Skeletal muscle cell (primary cell): ENCODE measurements at regions not wholly inside any gene's neighbourhood (a gene's known extent, or its start where the extent isn't known, plus 50 kb on each side); places are given as distances from the start of the nearest gene placed in this dataset.
"Not testable (repeated sequence)": the region's sequence is repeated elsewhere in the genome, so short reads cannot be mapped to it uniquely, and the experiment has no call there.

Source experiments
- DNase-seq: peaks from one replicate; pipeline ENCODE4 v3.0.0-alpha.2; 2010; ENCODE audit warnings: low read depth
- H3K4me3 ChIP-seq: 2 replicates; pipeline ENCODE4 v1.5.1; 2011; ENCODE audit warnings: low read depth, mild to moderate bottlenecking, control low read depth, low read length, moderate library complexity

GRCh38 chr5:15133456-15133965 is 261.9 kb upstream of the ANKH start:
- no peak overlapping the region for H3K4me3 ChIP-seq
- DNase-seq: no peak

- DNase-seq: no peak
- H3K4me3 ChIP-seq: no peak overlapping the region
Measured at GRCh38 chr5:15132816-15133405, 261.3 kb upstream of the ANKH start.

DNA sequence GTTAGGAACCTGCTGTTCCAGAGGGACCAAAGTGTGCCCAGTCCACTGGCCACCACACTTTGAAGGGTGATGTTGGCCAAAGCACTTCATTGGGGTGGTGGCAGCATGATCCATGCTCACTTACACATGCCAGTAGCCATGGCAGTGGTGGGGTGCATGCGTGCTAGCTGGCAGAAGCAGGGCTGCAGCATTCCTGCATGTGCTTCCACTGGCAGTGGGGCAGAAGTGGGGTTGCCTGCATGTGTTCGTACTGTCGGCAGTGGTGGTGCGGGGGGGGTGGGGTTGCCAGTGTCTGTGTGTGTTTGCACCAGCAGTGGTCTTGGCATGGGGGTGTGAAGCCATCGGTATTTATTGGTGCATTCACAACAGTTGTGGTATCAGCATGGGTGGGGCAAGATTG is 260.3 kb upstream of the ANKH start:
- no peak overlapping the region for H3K4me3 ChIP-seq
- DNase-seq: no peak

DNA sequence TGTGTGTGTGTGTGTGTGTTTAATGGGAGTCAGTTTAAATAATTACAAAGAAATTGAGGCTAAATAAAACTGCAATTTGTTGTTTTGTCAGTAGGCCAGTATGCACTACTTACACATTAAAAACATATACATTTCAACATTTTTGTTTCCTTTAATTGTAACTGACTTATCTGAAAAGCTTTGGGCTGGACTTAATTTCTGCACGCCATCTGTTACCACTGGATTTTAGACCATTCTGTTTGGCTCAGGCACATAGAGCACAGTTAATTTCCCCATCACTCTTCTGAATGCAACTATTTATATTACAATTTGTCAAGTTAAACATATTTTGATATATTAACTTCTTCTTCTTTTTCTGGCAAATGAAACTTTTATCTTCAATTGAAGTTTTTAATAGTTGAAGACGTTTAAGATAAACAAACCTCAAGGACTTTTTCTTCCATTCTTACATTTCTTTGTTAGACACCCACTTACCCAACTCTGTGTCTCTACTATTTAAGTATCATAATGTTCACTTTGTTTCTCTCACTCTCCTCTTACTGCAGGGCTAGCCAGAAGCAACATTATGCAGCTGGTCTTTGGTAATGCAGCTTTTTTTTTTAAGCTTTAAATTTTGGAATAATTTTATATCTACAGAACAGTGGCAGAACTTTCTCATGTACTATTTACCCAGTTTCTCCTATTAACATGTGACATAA is 253.4 kb upstream of the ANKH start:
- H3K4me3 ChIP-seq: no peak overlapping the region
- no peak for DNase-seq

DNA sequence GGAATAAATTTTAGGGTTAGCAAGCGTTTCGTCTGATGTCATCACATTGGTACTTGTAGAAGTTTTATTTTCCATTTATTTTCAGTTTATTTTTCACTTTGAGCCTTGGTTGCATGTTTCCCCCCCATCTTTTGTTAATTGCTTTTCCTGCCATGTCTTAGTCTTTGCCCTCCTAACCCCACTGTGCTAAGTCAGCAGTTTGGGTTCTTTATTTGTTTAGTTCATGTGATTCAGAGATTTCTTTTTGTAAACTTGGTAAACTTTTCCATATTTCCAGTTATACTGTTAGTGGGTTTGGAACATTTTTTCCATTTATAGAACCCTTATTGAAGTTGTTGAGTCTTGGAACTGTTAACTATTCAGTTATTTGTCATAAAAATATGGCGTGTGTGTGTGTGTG is 252.9 kb upstream of the ANKH start:
- no peak for DNase-seq
- H3K4me3 ChIP-seq: no peak overlapping the region

DNA sequence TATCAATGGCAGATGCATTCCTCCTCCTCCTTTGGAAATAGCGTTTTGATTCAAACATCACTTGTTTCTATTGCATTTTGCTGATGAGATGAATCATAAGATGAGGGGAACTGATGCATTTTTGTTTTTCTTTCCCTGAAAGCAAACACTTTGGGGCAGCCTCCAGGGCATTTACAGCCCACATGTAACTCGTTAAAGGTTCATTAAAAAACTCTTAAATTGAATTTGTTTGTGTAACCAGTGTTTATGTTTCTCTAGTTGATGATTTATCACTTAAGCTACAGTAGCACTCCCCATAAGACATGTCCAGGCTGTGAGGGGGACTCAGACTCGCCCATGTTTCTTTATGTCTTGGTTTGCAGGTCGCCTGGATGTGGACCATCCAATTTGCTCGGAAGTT is 246.1 kb upstream of the ANKH start:
- no peak overlapping the region for H3K4me3 ChIP-seq
- no peak for DNase-seq

DNA sequence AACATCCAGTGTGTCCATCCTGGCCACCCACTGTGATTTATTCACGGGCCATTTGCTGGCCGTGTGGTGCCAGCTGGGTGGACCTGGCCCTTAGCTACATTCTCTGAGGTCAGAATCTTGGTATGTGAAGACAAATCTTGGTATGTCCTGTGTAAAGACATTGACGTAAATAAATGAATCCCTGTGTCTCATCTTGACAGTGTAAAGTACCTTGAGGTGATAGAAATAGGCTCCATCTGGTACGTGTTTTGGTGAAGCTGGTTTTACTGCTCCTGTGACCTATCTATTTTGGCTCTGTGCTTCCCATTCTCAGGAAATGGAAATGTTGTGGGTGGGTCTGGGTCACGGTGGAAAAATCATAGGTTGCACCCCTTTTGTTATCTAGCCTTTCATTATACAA is 245.4 kb upstream of the ANKH start:
- no peak for DNase-seq
- no peak overlapping the region for H3K4me3 ChIP-seq

- no peak for DNase-seq
- H3K4me3 ChIP-seq: no peak overlapping the region
Measured at GRCh38 chr5:15106530-15107283, 235.1 kb upstream of the ANKH start.

DNA sequence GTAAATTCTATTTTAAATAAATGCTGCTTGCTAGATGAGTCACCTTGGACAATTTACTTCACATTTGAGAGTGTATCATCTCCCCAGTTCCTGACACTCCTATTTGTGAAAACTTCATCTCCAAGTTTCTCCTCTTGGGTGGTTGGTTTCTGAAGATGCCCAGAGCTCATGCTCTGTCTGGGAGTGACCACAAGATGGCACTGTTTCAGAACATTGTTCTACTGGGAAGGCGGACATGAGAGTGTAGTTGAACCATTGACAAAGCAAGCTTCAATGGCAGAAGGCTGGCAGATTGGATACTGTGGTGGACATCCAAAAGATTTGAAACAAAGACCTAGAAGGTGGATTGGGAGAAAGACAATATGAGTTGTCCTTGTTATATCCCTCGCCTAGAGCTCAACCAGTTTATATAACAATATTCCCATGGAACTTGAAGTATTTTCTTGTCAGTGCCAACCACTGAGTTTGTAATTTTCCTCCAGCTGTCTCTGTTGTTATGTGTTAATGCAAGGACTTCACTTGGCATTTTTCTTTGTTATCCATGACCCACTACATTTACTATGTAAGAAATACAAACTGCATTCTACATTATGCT is 234.3 kb upstream of the ANKH start:
- H3K4me3 ChIP-seq: no peak overlapping the region
- DNase-seq: peak; percentile 4

- H3K4me3 ChIP-seq: no peak overlapping the region
- DNase-seq: no peak
Measured at GRCh38 chr5:15103864-15104263, 232.3 kb upstream of the ANKH start.

DNA sequence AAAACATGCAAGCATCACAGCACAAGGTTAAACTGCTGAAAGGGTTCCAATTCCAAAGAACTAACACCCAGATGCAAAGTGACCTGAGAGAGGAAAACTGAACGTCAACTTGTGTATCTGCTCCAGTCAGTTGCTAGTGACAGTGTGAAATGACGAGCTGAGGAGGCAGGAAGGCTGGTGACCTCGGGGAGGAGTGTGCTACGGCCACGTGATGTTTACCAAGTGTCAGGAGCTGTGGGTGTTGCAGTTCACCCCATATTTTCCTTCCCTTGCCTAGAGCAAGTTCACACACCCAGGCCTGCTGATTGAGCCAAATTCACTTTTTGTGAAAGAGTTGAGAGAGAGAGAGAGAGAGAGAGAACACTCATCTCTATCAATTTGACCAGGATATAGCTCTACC is 231.6 kb upstream of the ANKH start:
- H3K4me3 ChIP-seq: no peak overlapping the region
- no peak for DNase-seq

GRCh38 chr5:15097552-15097951 is 226.0 kb upstream of the ANKH start:
- no peak for DNase-seq

DNA sequence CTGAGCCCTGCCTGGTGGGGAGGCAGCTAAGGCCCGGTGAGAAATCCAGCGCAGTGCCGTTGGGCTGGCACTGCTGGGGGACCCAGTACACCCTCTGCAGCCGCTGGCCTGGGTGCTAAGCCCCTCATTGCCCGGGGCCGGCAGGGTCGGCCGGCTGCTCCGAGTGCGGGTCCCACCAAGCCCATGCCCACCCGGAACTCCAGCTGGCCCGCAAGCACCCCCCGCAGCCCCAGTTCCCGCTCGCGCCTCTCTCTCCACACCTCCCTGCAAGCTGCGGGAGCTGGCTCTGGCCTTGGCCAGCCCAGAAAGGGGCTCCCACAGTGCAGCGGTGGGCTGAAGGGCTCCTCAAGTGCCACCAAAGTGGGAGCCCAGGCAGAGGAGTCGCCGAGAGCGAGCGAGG is 225.1 kb upstream of the ANKH start:
- DNase-seq, H3K4me3 ChIP-seq: not testable (repeated sequence)

More at GRCh38 chr5:15097552-15097951, 226.0 kb upstream of the ANKH start:
- H3K4me3 ChIP-seq: no peak overlapping the region

- no peak for DNase-seq
- H3K4me3 ChIP-seq: no peak overlapping the region
Measured at GRCh38 chr5:15092801-15093200, 221.2 kb upstream of the ANKH start.

- DNase-seq: no peak
- no peak overlapping the region for H3K4me3 ChIP-seq
Measured at GRCh38 chr5:15085671-15086070, 214.1 kb upstream of the ANKH start.

GRCh38 chr5:15082096-15082495 is 210.5 kb upstream of the ANKH start:
- DNase-seq: no peak
- H3K4me3 ChIP-seq: no peak overlapping the region

GRCh38 chr5:15080219-15080618 is 208.6 kb upstream of the ANKH start:
- DNase-seq: no peak
- H3K4me3 ChIP-seq: no peak overlapping the region

- no peak for DNase-seq
- no peak overlapping the region for H3K4me3 ChIP-seq
Measured at GRCh38 chr5:15079566-15079965, 208.0 kb upstream of the ANKH start.

- DNase-seq: no peak
- H3K4me3 ChIP-seq: no peak overlapping the region
Measured at GRCh38 chr5:15074651-15075050, 203.1 kb upstream of the ANKH start.

DNA sequence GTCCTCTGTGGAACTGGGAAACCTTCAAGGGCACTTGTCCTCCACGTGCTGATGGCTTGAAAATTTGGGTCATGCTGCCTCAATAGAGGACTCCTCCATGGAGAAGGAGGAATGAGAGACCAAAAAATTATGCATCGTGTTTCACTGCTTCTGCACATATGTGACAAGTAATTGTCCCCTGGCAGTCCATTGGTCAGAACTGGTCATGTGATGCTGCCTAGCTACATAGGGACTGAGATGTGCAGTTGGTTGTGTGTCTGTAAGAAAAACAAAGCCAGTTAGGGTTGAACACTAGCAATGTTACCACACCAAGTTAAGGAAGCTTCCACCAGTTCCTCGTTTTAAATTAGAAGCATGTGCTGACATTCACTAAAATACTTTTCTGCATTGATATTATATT is 201.9 kb upstream of the ANKH start:
- DNase-seq: no peak
- no peak overlapping the region for H3K4me3 ChIP-seq
